OCI-LY3 (cell line): ENCODE measurements at regions not wholly inside any gene's neighbourhood (a gene's known extent, or its start where the extent isn't known, plus 50 kb on each side); places are given as distances from the start of the nearest gene placed in this dataset.
"Not testable (repeated sequence)": the region's sequence is repeated elsewhere in the genome, so short reads cannot be mapped to it uniquely, and the experiment has no call there.

ENCODE experiments used
- H2AFZ ChIP-seq: fragments of 200-600, 300-600 bp; shearing (Covaris generic); 2 replicates; pipeline ENCODE4 v1.6.0; 2014; ENCODE audit warnings: antibody characterized with exemption, low read depth, low read length
- H3K27ac ChIP-seq: fragments of 200-600, 300-600 bp; sonication (generic); 2 replicates; pipeline ENCODE4 v1.5.1; 2014; ENCODE audit warnings: mild to moderate bottlenecking, low read length, moderate library complexity, mixed read lengths
- H3K27me3 ChIP-seq: fragments of 200-600, 300-600 bp; sonication (generic); 2 replicates; pipeline ENCODE4 v1.6.1; 2014; ENCODE audit warnings: low read depth, low read length, mixed read lengths
- H3K36me3 ChIP-seq: fragments of 200-600, 300-600 bp; sonication (generic); replicated peaks from 2 replicates; pipeline ENCODE3; 2014; ENCODE audit warnings: low read depth, low read length, mixed read lengths
- H3K4me1 ChIP-seq: fragments of 300-600, 200-600 bp; sonication (generic); 2 replicates; pipeline ENCODE4 v1.6.1; 2014; ENCODE audit warnings: low read length, mixed read lengths
- H3K4me2 ChIP-seq: fragments of 200-600, 300-600 bp; sonication (generic); 2 replicates; pipeline ENCODE4 v1.6.1; 2014; ENCODE audit warnings: low read length, mixed read lengths
- H3K4me3 ChIP-seq: fragments of 300-600, 200-600 bp; sonication (generic); 2 replicates; pipeline ENCODE4 v1.5.1; 2014; ENCODE audit warnings: antibody characterized with exemption, mild to moderate bottlenecking, low read length, moderate library complexity
- H3K79me2 ChIP-seq: fragments of 300-600, 200-600 bp; shearing (Covaris generic); 2 replicates; pipeline ENCODE4 v1.6.1; 2014; ENCODE audit warnings: mild to moderate bottlenecking, low read length, mixed read lengths
- H3K9ac ChIP-seq: fragments of 300-600, 200-600 bp; shearing (Covaris generic); 2 replicates; pipeline ENCODE4 v1.6.0; 2014; ENCODE audit warnings: mild to moderate bottlenecking, low read length, moderate library complexity
- H3K9me3 ChIP-seq: fragments of 200-600, 300-600 bp; shearing (Covaris generic); 2 replicates; pipeline ENCODE4 v1.6.1; 2014; ENCODE audit warnings: low read length, mixed read lengths; ENCODE audit not compliant: insufficient read depth
- H4K20me1 ChIP-seq: fragments of 200-600, 300-600 bp; sonication (generic); 2 replicates; pipeline ENCODE4 v1.6.1; 2016; ENCODE audit warnings: low read length, mixed read lengths; ENCODE audit not compliant: insufficient read depth
- CTCF ChIP-seq: fragments of 200-600, 300-600 bp; sonication (generic); IDR thresholded peaks from 2 replicates; pipeline ENCODE4 v1.5.1; 2014; ENCODE audit warnings: antibody characterized with exemption, low read length, low read depth
- EZH2phosphoT487 ChIP-seq: fragments of 200-600 bp; shearing (Covaris generic); IDR thresholded peaks from 2 replicates; pipeline ENCODE4 v1.6.1; 2018; ENCODE audit warnings: antibody characterized with exemption, mixed run types, low read depth

DNA sequence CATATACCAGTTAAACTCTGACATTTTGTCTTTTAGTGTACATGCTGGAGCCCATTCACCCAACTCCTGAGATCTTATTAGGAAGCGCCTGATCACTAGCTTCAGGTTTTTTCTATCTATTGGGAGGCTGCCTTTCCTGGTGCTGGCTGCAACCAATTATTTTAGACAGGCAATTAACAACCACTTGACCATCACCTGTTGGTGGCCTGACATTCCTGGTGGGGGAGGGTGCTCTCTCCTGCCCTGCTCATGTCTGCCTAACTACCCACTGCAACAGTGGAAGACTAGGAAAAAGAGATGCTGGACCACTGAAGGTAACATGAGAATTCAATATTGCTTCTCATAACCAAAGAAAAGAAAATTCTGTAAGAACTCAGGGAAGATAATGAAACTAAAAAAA lies 190.3 kb upstream of the GRM3 start:
- H4K20me1 ChIP-seq, result no peaks in the 10 kb centered on the region
- H3K4me1 ChIP-seq, result peaks cover 8% of the 10 kb centered on the region
- TF ChIP-seq EZH2phosphoT487, result no peak
- TF ChIP-seq CTCF, result no peak
- no peak overlapping the region for H3K9ac ChIP-seq
- no peak overlapping the region for H3K4me2 ChIP-seq
- no peaks in the 10 kb centered on the region for H3K9me3 ChIP-seq
- no peak overlapping the region for H3K4me3 ChIP-seq
- no peak overlapping the region for H2AFZ ChIP-seq
- no peaks in the 10 kb centered on the region for H3K79me2 ChIP-seq
- H3K27ac ChIP-seq, result no peak overlapping the region
- H3K36me3 ChIP-seq, result no peaks in the 10 kb centered on the region
- no peaks in the 10 kb centered on the region for H3K27me3 ChIP-seq

DNA sequence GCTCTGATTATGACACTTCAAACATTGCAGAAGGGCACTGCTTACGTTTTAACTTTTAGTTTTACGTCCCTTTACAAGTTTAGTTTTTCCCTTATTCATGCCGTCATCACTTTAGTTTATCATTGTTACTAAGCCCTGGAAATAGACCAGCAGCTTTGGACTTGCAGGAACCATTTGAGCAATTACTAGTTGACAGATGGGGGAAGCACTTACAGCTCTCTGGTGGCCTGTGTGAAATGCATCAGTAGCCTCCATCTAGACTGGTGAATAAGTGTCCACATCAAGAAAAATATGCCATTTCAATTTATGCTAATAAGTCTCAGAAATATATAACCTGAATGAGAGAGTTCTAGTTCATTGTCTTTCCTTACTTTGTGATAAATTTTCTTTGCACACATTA lies 194.9 kb upstream of the GRM3 start:
- Histone ChIP-seq H3K4me2 (no peak overlapping the region), H3K4me3 (no peak overlapping the region), H4K20me1 (no peaks in the 10 kb centered on the region), H3K4me1 (no peaks in the 10 kb centered on the region), H3K9me3 (no peaks in the 10 kb centered on the region), H3K36me3 (no peaks in the 10 kb centered on the region), H3K27ac (no peak overlapping the region), H3K27me3 (no peaks in the 10 kb centered on the region), H3K9ac (no peak overlapping the region), H2AFZ (no peak overlapping the region), H3K79me2 (no peaks in the 10 kb centered on the region)
- TF ChIP-seq CTCF (no peak), EZH2phosphoT487 (no peak)

DNA sequence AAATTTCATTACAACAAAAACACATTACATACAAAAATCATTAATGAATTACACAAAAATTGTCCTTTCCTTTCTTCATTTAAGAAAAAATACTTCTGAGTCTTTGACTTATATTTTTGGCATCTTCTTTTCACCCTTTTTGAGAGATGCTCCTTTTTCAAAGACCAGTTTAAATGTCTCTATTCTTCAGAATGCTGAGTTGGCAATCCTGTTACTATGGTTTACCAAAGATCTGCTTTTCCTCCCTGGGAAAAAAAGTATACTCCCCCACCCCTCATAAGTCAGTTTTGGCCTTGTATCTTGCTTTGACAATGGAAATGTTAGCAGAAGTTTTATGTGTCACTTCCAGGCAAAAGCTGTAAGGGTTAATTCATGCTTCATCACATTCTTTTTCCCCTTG lies 198.4 kb upstream of the GRM3 start:
- Histone ChIP-seq H3K27ac (no peak overlapping the region), H3K9ac (no peak overlapping the region), H3K4me1 (no peaks in the 10 kb centered on the region), H2AFZ (no peak overlapping the region), H3K4me3 (no peak overlapping the region), H4K20me1 (no peaks in the 10 kb centered on the region), H3K79me2 (no peaks in the 10 kb centered on the region), H3K9me3 (no peaks in the 10 kb centered on the region), H3K36me3 (no peaks in the 10 kb centered on the region), H3K27me3 (no peaks in the 10 kb centered on the region), H3K4me2 (no peak overlapping the region)
- TF ChIP-seq CTCF (no peak), EZH2phosphoT487 (no peak)

DNA sequence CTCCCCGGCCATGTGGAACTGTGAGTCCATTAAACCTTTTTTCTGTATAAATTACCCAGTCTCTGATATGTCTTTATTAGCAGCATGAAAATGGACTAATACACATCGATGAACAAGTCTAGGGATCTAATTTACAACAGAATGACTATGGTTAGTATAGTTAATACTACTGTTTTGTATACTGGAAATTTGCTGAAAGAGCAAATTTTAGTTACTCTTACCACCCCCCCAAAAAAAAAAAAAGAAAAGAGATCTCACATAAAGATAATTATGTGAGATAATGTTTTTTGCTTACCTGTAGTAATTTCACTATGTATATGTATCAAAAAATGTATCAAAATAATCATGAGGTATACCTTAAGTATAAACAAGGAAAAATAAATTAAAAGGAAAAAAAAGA lies 199.5 kb upstream of the GRM3 start:
- Histone ChIP-seq H2AFZ (no peak overlapping the region), H3K27ac (no peak overlapping the region), H3K4me3 (no peak overlapping the region), H3K36me3 (no peaks in the 10 kb centered on the region), H3K9me3 (no peaks in the 10 kb centered on the region), H3K27me3 (no peaks in the 10 kb centered on the region), H3K4me1 (no peaks in the 10 kb centered on the region), H3K4me2 (no peak overlapping the region), H3K9ac (no peak overlapping the region), H3K79me2 (no peaks in the 10 kb centered on the region), H4K20me1 (no peaks in the 10 kb centered on the region)
- TF ChIP-seq EZH2phosphoT487 (no peak), CTCF (no peak)

DNA sequence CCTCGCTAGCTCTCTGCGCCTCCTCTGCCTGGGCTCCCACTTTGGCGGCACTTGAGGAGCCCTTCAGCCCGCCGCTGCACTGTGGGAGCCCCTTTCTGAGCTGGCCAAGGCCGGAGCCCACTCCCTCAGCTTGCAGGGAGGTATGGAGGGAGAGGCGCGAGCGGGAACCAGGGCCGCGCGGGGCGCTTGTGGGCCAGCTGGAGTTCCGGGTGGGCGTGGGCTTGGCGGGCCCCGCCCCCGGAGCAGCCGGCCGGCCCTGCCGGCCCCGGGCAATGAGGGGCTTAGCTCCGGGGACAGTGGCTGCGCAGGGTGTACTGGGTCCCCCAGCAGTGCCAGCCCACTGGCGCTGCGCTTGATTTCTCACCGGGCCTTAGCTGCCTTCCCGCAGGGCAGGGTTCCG lies 203.3 kb upstream of the GRM3 start:
- not testable (repeated sequence) for H3K4me1 ChIP-seq, H3K27me3 ChIP-seq, H3K4me2 ChIP-seq, H3K4me3 ChIP-seq, H3K36me3 ChIP-seq, H3K27ac ChIP-seq, H2AFZ ChIP-seq, H3K79me2 ChIP-seq, H3K9ac ChIP-seq, H4K20me1 ChIP-seq, H3K9me3 ChIP-seq
